Lung (tissue), 11 donors: ENCODE measurements at regions not wholly inside any gene's neighbourhood (a gene's known extent, or its start where the extent isn't known, plus 50 kb on each side); places are given as distances from the start of the nearest gene placed in this dataset.

Source experiments
- ATAC-seq: fragments of 200-7000 bp; cut with Tn5 transposase; one replicate; pipeline ENCODE4 v1.9.1; 2020; ENCODE audit warnings: moderate number of reproducible peaks; ENCODE audit not compliant: insufficient read depth, low FRiP score
- DNase-seq, 3 donors: peaks; one replicate each; pipeline ENCODE4 v3.0.0-alpha.2; 2013 to 2017
- H3K27ac ChIP-seq, 2 donors: one replicate each; pipeline ENCODE4 v1.5.1; 2013; ENCODE audit warnings: mild to moderate bottlenecking in 2 of 2, moderate library complexity in 2 of 2, control low read depth in 1 of 2, inconsistent platforms in 1 of 2, low read depth in 1 of 2, low read length in 1 of 2
- H3K27me3 ChIP-seq, 3 donors: one replicate each; pipeline ENCODE4 v1.5.1; 2013; ENCODE audit warnings: low read length in 2 of 3; ENCODE audit not compliant: control insufficient read depth in 3 of 3, insufficient read depth in 3 of 3
- H3K36me3 ChIP-seq, 4 donors: one replicate each; pipeline ENCODE4 v1.5.1; 2013; ENCODE audit warnings: low read length in 4 of 4, mild to moderate bottlenecking in 1 of 4, moderate library complexity in 1 of 4; ENCODE audit not compliant: control insufficient read depth in 4 of 4, insufficient read depth in 4 of 4
- H3K4me1 ChIP-seq, 5 donors: one replicate each; pipeline ENCODE4 v1.5.1; 2013; ENCODE audit warnings: low read length in 5 of 5, mild to moderate bottlenecking in 2 of 5, moderate library complexity in 1 of 5; ENCODE audit not compliant: control insufficient read depth in 5 of 5, insufficient read depth in 5 of 5
- H3K4me3 ChIP-seq: one replicate; pipeline ENCODE4 v1.5.1; 2013; ENCODE audit warnings: mild to moderate bottlenecking, control low read depth, moderate library complexity
- H3K9ac ChIP-seq, 2 donors: one replicate each; pipeline ENCODE4 v1.5.1; 2013; ENCODE audit warnings: low read length in 2 of 2, control low read depth in 1 of 2; ENCODE audit not compliant: insufficient read depth in 1 of 2
- H3K9me3 ChIP-seq, 4 donors: one replicate each; pipeline ENCODE4 v1.5.1; 2013; ENCODE audit warnings: low read length in 3 of 4, mild to moderate bottlenecking in 1 of 4, moderate library complexity in 1 of 4; ENCODE audit not compliant: control insufficient read depth in 4 of 4, insufficient read depth in 3 of 4
- CTCF ChIP-seq: IDR thresholded peaks from 2 replicates; pipeline ENCODE4 v1.5.1; 2012; ENCODE audit warnings: mild to moderate bottlenecking; ENCODE audit errors: control extremely low read depth, extremely low read depth
- WGBS, 2 donors: extraction: QIAGEN DNeasy Blood & Tissue Kit; methylation state at CpG; one replicate each; pipeline ENCODE4 v1.1.7; 2013; 5-methylcytosine and 5-hydroxymethylcytosine counted together
- donor health status: control.
- donor health status: control.
- donor health status: Bipolar disorder and iron deficiency.
- donor health status: healthy.
- donor health status: DM: yes; HTN: yes; CAD: no.

GRCh38 chr2:150211164-150211631 lies 276.3 kb downstream of the RND3 start:
- H3K27me3 ChIP-seq = no peaks in the 10 kb centered on the region
- H3K36me3 ChIP-seq = no peaks in the 10 kb centered on the region
- DNase-seq = peak in 2 of 3 donors; percentile 44 to 83
- ATAC-seq = no peak
- no peak overlapping the region for H3K4me3 ChIP-seq
- no peak for TF ChIP-seq CTCF
- H3K9ac ChIP-seq = no peak overlapping the region
- H3K9me3 ChIP-seq = no peaks in the 10 kb centered on the region
- H3K27ac ChIP-seq = no peak overlapping the region
- peaks cover 0 to 32% (median 0%) of the 10 kb centered on the region in 5 donors for H3K4me1 ChIP-seq

GRCh38 chr2:150209746-150210145 lies 277.7 kb downstream of the RND3 start:
- ATAC-seq = no peak
- Histone ChIP-seq H3K36me3 (no peaks in the 10 kb centered on the region), H3K9me3 (no peaks in the 10 kb centered on the region), H3K9ac (no peak overlapping the region), H3K27me3 (no peaks in the 10 kb centered on the region), H3K4me1 (peaks cover 0 to 31% (median 0%) of the 10 kb centered on the region in 5 donors), H3K4me3 (no peak overlapping the region), H3K27ac (no peak overlapping the region)
- 75 to 79% methylated on average over 2 of the region's 2 CpGs for WGBS, 2 donors
- no peak for DNase-seq
- no peak for TF ChIP-seq CTCF

- ATAC-seq = no peak
- no peaks in the 10 kb centered on the region for H3K36me3 ChIP-seq
- no peaks in the 10 kb centered on the region for H3K9me3 ChIP-seq
- no peak overlapping the region for H3K9ac ChIP-seq
- no peak for TF ChIP-seq CTCF
- WGBS, 2 donors = 82 to 84% methylated on average over 4 of the region's 4 CpGs
- peaks cover 0 to 26% (median 2%) of the 10 kb centered on the region in 5 donors for H3K4me1 ChIP-seq
- H3K27me3 ChIP-seq = no peaks in the 10 kb centered on the region
- no peak overlapping the region for H3K4me3 ChIP-seq
- DNase-seq = no peak
- H3K27ac ChIP-seq = no peak overlapping the region
Observed at GRCh38 chr2:150208689-150209088, 278.8 kb downstream of the RND3 start.

- H3K9me3 ChIP-seq = no peaks in the 10 kb centered on the region
- H3K4me1 ChIP-seq = peaks cover 0 to 24% (median 2%) of the 10 kb centered on the region in 5 donors
- ATAC-seq (no peak), DNase-seq (no peak)
- TF ChIP-seq CTCF = no peak
- H3K36me3 ChIP-seq = no peaks in the 10 kb centered on the region
- WGBS, 2 donors = 40 to 55% methylated on average over 3 of the region's 3 CpGs
- no peak overlapping the region for H3K9ac ChIP-seq
- no peak overlapping the region for H3K4me3 ChIP-seq
- no peaks in the 10 kb centered on the region for H3K27me3 ChIP-seq
- no peak overlapping the region for H3K27ac ChIP-seq
Observed at GRCh38 chr2:150207979-150208378, 279.5 kb downstream of the RND3 start.
